GM21737 (cell line): ENCODE measurements at regions not wholly inside any gene's neighbourhood (a gene's known extent, or its start where the extent isn't known, plus 50 kb on each side); places are given as distances from the start of the nearest gene placed in this dataset.
"Not testable (repeated sequence)": the region's sequence is repeated elsewhere in the genome, so short reads cannot be mapped to it uniquely, and the experiment has no call there.

Source experiments
- ATAC-seq: cut with Tn5 transposase; IDR thresholded peaks from one replicate; pipeline ENCODE4 v1.9.1; 2021; ENCODE audit warnings: mild to moderate bottlenecking, moderate library complexity; ENCODE audit not compliant: unreplicated experiment

DNA sequence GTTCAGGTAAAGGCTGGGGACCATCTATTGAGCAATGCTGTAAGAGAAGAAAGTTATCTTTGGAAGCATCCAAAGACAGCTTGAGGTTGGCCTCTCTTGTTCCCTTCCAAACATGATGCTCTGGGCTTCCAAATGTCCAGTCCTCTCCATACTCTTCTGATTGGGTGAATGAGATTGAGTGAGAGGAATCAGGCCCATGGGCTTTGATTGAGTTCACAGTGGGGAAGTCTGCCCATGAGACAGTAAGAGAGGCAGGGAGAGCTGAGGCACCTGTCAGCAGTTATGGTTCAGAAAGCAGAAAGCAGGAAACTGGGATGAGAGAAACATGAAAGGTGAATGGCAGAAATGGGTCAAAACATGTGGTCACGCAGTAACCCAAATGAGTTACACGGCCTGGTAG, 1006.9 kb downstream of the VRK1 start:
- ATAC-seq: no peak

- no peak for ATAC-seq
Measured at GRCh38 chr14:97806891-97807290, 1009.7 kb downstream of the VRK1 start.

DNA sequence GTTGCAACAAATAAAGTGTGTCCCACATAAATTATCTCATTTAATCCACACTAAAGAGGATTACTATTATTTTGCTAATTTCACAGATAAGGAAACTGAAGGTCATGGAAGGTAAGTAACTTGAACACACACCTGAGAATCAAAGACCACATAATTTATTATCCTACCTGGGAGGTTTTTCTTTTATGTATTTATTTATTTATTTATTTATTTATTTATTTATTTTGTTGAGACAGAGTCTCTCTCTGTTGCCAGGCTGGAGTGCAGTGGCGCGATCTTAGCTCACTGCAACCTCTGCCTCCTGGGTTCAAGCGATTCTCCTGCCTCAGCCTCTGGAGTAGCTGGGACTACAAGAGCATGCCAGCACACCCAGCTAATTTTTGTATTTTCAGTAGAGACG, 1011.4 kb downstream of the VRK1 start:
- not testable (repeated sequence) for ATAC-seq

GRCh38 chr14:97813556-97813955, 1016.4 kb downstream of the VRK1 start:
- no peak for ATAC-seq

DNA sequence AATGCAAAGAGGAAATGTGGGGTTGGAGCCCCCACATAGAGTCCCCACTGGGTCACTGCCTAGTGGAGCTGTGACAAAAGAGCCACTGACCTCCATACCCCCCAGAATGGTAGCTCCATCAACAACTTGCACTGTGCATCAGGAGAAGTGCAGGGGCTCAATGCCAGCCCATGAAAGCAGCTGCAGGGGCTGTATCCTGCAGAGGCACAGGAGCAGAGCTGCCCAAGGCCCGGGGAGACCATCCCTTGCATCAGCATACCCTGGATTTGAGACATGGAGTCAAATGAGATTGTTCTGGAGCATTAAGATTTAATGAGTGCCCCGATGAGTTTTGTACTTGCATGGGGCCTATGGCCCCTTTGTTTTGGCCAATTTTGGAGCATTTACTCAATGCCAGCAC, 1023.6 kb downstream of the VRK1 start:
- ATAC-seq: no peak

- no peak for ATAC-seq
Measured at GRCh38 chr14:97824218-97824617, 1027.0 kb downstream of the VRK1 start.

GRCh38 chr14:97827746-97828145, 1030.6 kb downstream of the VRK1 start:
- no peak for ATAC-seq

- ATAC-seq: no peak
Measured at GRCh38 chr14:97832776-97833175, 1035.6 kb downstream of the VRK1 start.

DNA sequence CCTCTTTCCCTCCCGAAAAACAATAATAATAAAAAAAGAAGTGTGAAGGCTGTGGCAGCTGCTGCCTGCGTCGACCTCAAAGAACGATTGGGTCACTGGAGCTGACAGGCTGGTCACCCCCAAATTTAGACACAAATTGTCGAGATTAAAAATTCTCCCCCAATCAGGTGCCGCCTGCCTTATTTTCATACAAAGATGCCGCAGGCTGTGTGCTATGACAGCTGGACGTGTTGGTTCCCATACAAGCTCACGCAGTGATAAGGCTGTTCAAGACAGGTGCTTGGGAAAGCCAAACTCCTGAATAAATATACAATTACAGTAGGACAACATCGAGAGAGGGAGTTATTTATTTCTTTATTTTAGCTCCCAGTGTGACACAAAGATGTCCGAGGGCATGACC, 1041.8 kb downstream of the VRK1 start:
- ATAC-seq: no peak

DNA sequence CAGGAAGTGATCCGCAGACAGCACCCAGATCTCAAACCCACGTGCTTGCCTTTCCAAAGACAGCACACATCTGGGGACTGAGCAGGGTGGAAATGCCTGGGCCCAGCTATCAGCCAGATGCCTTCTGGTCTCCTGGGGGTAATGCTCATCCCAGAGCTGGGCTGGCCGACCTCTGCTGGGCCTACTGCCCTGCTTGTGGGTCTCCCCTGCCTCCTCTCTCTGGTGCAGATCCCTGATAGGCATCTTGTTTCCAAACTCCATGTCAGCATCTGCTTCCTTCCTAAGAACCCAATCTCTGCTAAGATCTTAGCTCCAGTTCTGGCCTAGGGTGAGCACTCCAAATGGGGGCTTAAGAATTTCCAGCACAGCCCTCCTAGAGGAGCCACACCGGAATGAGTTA, 1043.0 kb downstream of the VRK1 start:
- no peak for ATAC-seq

- no peak for ATAC-seq
Measured at GRCh38 chr14:97841762-97842161, 1044.6 kb downstream of the VRK1 start.

DNA sequence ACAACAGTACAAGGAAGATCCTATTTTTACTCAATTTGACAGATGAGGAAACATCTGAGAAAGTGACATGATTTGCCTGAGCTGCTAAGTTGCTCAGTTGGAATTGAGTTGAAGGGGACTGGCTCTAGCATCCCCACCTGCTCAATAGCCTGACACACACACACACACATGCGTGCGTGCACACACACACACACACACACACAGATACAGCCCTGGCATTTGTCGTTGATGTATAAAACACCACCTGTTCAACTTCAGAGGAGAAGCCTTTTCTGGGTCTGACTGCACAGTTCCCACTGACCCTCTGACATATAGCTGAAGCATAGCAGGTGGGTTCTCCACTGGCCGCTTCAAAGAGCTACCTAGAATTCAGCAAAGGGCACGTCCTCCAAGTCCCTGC, 1045.9 kb downstream of the VRK1 start:
- no peak for ATAC-seq

GRCh38 chr14:97844042-97844441, 1046.9 kb downstream of the VRK1 start:
- no peak for ATAC-seq

DNA sequence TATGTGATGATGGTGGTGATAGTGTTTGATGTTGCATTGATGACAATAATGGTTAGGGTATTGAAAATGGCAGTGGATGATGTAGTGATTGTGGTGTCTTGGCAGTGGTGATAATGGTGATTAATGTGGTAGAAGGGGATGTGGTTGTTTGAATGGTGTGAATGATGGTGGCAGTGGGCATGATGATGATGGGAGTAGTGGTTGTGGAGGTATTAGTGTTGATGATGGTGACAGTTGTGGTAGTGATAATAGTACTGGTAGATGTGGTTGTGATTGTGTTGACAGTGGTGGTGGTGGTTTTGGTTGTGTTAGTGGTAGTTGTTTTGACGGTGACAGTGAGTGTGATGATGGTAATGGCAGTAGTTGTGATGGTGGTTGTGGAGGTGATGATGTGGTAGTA, 1049.0 kb downstream of the VRK1 start:
- ATAC-seq: no peak

DNA sequence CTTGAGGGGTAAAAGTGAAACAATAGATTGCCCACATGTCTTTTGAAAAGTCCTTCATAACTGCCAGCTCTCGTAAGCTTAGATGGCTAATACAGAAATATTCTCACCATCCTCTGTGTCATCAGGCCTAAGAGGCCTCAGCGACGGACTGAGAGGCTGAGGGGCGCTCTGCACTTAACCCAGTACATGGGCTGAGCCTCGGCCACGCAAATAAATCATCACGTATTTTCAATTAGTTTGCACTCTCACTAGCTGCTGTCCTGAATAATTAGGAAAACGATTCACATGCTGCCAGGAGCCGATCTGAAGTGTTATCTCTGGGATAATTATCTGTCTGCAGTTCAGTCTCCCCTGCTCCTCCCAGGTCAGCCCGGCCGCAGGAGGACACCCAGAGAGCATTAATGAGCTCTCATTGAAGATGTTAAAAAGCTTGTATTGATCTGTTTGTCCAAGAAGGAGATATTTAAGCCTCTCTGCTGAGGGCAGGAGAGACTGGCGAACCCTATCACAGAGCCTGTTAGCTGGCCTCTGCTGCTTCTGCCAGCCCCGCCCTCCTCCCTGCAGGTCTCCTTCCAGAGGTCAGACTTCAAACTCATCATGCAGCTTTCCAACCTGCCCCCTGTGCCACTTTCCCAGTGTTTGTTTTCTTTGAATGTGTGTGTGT, 1051.3 kb downstream of the VRK1 start:
- no peak for ATAC-seq

DNA sequence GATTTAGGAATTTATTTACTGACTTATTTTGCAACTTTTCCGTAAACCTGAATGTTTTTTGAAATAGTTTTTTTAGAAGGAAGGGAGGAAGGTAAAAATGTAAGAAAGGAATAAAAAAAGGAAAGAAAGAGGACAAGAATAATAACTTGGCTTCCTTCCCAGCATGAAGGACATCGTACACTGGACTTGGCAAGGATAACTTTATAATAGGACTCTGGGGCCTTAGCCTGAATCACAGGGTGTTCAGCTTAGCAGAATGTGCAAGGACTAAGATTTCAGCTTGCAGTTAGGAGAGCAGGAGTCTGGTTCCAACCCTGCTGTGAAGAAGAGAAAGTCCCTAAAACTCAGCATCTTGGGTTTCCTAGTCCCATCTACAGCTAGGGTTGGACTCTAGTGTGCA, 1053.3 kb downstream of the VRK1 start:
- no peak for ATAC-seq

DNA sequence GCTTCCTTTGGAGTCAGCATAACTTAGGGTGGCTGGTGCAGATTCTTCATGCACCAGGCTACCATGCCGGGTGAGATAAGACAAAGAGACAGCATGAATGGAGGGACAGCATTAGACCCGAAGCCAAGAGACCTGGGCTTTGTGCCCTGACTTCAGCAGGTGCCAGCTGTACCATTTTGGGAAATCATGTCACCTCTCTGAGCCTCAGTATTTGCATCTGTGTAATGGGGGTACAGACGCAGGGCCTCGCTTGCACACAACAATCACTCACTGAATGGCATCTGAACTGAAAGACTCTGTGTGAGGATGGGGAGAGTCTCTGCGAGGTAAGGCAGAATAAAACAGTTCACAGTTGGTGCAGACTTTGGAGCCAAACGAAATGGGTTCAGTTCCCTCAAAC, 1053.7 kb downstream of the VRK1 start:
- no peak for ATAC-seq

DNA sequence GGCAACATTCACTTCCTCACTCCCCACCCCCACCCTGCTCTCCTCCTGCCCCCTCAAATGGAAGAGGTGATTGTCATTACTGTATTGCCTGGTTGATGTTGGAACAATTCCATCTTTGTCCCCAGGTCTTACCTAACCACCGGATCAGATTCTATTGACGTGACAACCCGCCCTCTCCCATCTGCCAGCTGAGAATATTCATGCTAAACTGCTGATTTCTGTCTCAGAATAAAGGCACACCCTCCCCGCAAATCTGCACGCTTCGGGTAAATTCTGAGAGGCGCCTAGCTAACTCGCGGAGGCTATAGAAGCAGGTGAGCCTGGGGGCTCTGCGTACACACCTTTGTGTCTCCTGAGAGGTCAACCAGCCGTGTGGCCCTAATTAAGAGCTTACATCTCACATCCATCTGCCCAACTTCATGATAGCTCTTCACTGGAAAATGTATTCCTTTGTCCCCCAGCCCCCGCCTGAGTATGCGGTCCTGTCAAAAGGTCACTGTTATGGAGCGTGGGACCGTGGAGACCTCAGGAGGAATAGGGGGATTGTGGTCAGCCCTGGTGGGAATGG, 1054.3 kb downstream of the VRK1 start:
- no peak for ATAC-seq

GRCh38 chr14:97854918-97855317, 1057.7 kb downstream of the VRK1 start:
- ATAC-seq: no peak

DNA sequence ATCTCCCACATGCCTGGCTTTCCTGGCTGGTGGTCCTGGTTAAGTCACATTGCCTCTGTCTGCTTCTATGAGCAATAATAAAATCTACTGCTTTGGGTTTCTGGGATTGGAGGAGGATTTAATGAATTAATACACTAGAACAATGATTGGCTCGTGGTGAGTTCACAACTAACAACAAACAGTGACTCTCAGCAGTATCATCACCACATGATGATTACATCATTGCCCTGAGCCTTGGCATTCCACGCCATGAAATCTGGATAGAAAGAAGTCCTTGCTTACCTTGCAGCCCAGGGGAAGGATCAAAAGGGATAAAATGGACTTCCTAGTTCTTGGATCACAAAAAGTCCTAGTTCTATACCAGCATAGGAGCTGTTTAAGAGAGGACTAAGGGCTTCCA, 1069.0 kb downstream of the VRK1 start:
- ATAC-seq: no peak

DNA sequence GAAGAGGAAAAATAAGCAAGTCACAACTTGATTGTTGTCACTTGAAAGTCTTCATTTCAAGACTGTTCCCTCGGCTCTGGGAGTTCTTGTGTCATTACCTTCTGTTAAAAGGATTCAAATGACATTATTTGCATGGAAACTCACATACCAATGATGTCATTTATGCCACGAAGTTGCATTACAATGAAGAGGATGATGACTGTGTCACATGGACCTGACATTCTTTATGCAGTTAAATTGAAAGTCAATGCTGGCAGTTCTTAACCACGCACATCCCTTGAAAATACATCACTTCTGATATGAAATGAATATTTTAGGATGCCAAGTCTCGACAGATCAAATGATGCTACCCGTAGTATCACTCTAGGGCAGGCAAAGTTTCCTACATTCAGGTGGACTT, 1069.5 kb downstream of the VRK1 start:
- no peak for ATAC-seq

GRCh38 chr14:97873291-97873690, 1076.1 kb downstream of the VRK1 start:
- no peak for ATAC-seq

GRCh38 chr14:97874394-97874793, 1077.2 kb downstream of the VRK1 start:
- no peak for ATAC-seq
